GM12873 (cell line): ENCODE measurements at regions not wholly inside any gene's neighbourhood (a gene's known extent, or its start where the extent isn't known, plus 50 kb on each side); places are given as distances from the start of the nearest gene placed in this dataset.

ENCODE experiments used
- CTCF ChIP-seq: IDR thresholded peaks from 2 replicates; pipeline ENCODE4 v1.5.1; 2012; ENCODE audit warnings: low read depth, mild to moderate bottlenecking, moderate library complexity, low read length, control low read depth; ENCODE audit not compliant: insufficient read depth; ENCODE audit errors: missing control alignments

- TF ChIP-seq CTCF, result no peak
Observed at GRCh38 chr10:57336341-57336740, 931.4 kb downstream of the IPMK start.

GRCh38 chr10:57334523-57334922 lies 933.2 kb downstream of the IPMK start:
- no peak for TF ChIP-seq CTCF

DNA sequence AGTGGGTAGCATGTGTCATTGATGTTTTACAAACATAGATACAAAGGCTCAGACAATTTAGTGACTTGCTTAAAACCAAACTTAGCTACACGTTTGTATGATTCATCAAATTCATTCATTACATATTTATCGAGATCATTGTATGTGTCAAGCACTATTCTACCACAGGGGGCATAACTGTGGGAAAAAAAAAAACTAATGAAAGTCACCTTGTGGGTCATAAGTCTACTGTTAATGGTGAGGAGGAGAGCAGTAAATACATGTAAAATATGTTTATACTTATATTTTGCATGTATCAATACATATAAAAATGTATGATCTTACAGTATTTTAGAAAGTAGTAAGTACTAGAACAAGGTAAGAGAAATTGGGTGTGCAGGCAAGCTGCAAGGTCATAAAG lies 933.8 kb downstream of the IPMK start:
- TF ChIP-seq CTCF, result no peak

GRCh38 chr10:57320416-57320815 lies 947.3 kb downstream of the IPMK start:
- no peak for TF ChIP-seq CTCF

DNA sequence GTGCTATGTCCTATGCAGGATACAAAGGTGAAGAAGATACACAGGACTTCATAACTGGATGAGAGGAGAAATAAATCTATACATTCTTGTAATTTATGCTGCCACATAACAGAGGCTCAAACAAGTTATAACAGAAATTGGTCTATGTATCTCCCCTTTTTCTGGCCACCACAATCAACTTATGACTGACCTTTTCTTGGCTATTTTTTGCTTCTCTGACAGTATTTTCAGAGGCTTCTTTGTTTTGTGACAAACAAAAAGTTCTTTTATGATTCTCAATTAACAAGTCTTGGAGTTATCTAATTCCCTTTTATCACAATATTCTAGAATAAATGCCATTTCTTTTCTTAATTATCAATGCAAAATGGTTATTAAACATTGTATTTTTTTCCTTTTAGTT lies 953.0 kb upstream of the ZWINT start:
- TF ChIP-seq CTCF, result no peak

DNA sequence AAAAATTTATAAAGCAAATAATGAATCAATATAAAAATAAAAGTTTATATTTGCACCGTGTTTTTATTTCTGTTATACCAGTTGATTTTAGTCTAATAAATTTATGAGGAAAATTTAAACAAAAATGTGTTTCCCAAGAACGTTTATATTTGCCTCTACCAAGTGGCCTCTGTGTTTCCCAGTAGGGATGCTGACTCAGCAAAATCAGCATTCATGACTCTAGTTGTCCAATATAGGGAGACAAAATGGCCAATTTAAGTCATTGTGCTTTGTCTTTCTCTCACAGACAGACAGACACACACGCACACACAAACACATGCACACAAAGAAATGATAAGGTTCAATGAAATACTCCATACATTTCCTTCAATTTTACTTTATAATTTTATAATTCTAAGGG lies 942.5 kb upstream of the ZWINT start:
- no peak for TF ChIP-seq CTCF

GRCh38 chr10:57300718-57301117 lies 939.7 kb upstream of the ZWINT start:
- TF ChIP-seq CTCF, result no peak

GRCh38 chr10:57294698-57295097 lies 933.6 kb upstream of the ZWINT start:
- no peak for TF ChIP-seq CTCF
